ENCODE measurements at regions not wholly inside any gene's neighbourhood (a gene's known extent, or its start where the extent isn't known, plus 50 kb on each side); places are given as distances from the start of the nearest gene placed in this dataset.

DNA sequence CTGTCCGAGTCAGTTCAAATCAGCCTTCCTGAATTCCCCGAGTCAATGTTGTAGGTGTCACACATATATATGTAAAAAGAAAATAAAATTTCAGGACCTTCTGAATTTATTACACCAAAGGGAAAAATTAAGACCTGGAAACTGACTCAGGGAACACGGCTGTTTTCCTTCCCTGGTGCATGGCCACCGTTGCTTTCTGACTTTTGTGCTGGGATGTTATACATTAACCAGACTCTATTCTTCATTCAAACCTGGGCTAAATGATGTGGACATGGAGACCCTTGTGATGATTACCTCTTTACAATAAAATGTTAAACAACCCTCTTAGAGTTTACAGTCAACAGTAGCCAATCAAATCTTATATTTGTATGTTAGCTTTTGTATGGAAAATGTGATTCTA lies 51.4 kb upstream of the PLEKHG1 start:
- TF ChIP-seq, protein P1, sequence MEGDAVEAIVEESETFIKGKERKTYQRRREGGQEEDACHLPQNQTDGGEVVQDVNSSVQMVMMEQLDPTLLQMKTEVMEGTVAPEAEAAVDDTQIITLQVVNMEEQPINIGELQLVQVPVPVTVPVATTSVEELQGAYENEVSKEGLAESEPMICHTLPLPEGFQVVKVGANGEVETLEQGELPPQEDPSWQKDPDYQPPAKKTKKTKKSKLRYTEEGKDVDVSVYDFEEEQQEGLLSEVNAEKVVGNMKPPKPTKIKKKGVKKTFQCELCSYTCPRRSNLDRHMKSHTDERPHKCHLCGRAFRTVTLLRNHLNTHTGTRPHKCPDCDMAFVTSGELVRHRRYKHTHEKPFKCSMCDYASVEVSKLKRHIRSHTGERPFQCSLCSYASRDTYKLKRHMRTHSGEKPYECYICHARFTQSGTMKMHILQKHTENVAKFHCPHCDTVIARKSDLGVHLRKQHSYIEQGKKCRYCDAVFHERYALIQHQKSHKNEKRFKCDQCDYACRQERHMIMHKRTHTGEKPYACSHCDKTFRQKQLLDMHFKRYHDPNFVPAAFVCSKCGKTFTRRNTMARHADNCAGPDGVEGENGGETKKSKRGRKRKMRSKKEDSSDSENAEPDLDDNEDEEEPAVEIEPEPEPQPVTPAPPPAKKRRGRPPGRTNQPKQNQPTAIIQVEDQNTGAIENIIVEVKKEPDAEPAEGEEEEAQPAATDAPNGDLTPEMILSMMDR (IDR thresholded peaks at IDR 0.05; ENCODE audit: insufficient read depth, low read length, severe bottlenecking): no peak
- H3K36me3 ChIP-seq (ENCODE audit: control insufficient read depth, insufficient read depth, low read length): no peaks in the 10 kb centered on the region
- H3K27me3 ChIP-seq (ENCODE audit: control insufficient read depth, insufficient read depth, low read length): peaks cover 2% of the 10 kb centered on the region
- FAIRE-seq: no peak
- H3K4me3 ChIP-seq (ENCODE audit: low read depth, low read length): no peak overlapping the region
- DNase-seq (ENCODE audit: low read depth): no peak

DNA sequence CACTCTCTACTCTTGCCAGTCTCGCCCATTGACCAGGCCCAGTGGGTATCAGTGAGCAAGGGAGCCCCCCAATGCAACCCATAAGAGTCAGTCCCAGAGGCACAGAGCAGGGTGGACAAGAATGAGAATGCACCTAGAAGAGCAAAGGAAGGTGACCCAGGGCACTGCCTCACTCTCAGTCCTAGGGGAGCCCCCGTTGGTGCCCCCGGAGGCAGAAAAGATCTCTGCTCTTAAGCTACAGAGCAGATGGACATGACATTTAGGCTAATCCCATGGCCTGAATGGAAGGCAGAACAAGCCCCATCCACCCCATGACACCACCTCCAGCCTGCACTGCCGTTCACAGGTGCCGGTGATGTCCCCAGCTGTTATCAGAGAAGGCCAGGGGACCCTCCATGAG lies 50.7 kb upstream of the PLEKHG1 start:
- Histone ChIP-seq H3K27me3 (ENCODE audit: control insufficient read depth, insufficient read depth, low read length) (peaks cover 2% of the 10 kb centered on the region), H3K4me3 (ENCODE audit: low read depth, low read length) (no peak overlapping the region), H3K36me3 (ENCODE audit: control insufficient read depth, insufficient read depth, low read length) (no peaks in the 10 kb centered on the region)
- TF ChIP-seq, protein P1 (IDR thresholded peaks at IDR 0.05; ENCODE audit: insufficient read depth, low read length, severe bottlenecking): no peak
- DNase-seq (ENCODE audit: low read depth) (no peak), FAIRE-seq (no peak)

DNA sequence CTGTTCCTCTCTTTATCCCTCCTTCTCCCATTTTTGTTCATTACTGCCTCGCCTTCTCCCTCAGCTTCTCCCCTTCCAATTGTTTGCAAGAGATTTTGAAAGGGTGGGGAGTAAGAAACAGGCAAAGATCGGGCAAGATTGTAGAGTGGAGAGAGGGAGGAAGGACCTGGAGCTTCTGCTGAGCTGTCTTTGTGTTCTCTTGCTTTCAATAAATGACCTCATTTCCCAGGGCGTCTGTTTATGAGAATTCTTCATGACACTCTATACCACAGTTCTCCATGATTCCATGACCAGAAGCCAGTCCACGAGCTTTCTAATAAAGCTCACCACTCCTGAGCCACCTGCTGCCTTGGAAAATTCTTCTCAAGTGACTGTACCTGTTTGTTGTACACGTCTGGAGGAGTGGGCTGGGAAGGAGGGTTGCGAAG lies 50.0 kb upstream of the PLEKHG1 start:
- no peak for DNase-seq (ENCODE audit: low read depth)
- no peak overlapping the region for H3K4me3 ChIP-seq (ENCODE audit: low read depth, low read length)
- FAIRE-seq: no peak
- no peaks in the 10 kb centered on the region for H3K36me3 ChIP-seq (ENCODE audit: control insufficient read depth, insufficient read depth, low read length)
- TF ChIP-seq, protein P1 (IDR thresholded peaks at IDR 0.05; ENCODE audit: insufficient read depth, low read length, severe bottlenecking): no peak
- peaks cover 2% of the 10 kb centered on the region for H3K27me3 ChIP-seq (ENCODE audit: control insufficient read depth, insufficient read depth, low read length)
